Stimulated activated naive CD8-positive, alpha-beta T cell treated with anti-CD3 and anti-CD28 coated beads, Interleukin-15, Interleukin-2, amounts not matched to agents 100 U/mL and 50 U/mL, for 24 hours (primary cell): ENCODE measurements at regions not wholly inside any gene's neighbourhood (a gene's known extent, or its start where the extent isn't known, plus 50 kb on each side); places are given as distances from the start of the nearest gene placed in this dataset.
"Not testable (repeated sequence)": the region's sequence is repeated elsewhere in the genome, so short reads cannot be mapped to it uniquely, and the experiment has no call there.

Experiments used
- ATAC-seq: fragments of 150-1000 bp; cut with Tn5 transposase; one replicate; pipeline ENCODE4 v1.10.0; 2021
- DNase-seq: peaks from one replicate; pipeline ENCODE4 v3.0.0; 2021

DNA sequence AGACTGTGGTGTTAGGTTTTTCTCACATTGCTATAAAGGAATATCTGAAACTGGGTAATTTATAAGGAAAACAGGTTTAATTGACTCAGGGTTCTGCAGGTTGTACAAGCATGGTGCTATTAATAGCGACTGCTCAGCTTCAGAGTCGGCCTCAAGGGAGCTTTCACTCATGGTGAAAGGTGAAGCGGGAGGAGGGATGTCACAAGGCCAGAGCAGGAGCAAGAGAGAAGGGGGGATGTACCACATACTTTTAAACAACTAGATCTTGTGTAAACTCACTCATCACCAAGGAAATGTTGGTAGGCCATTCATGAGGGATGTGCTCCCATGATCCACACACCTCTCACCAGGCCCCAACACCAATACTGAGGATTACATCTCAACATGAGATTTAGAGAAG, 313.2 kb downstream of the UBE2NL start:
- not testable (repeated sequence) for ATAC-seq, DNase-seq

DNA sequence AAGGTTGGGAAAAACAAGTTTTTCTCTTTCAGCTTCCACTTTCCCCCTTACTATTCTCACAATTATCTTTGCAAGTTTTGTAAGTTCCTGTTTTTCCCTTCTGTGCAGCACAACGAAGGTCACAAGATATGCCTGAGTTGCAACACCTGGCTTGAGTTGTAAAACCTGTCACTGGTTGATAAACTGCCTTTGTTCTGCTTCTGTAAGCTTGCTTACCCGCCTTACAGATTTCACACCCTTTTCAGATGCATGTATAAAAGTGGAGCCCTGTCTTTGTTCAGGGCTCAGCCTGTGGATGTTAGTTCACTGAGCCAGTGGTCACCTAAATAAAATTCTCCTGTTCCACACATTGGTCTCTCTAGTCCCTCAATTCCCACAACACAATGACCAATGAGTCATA, 318.9 kb downstream of the UBE2NL start:
- DNase-seq, ATAC-seq: not testable (repeated sequence)

DNA sequence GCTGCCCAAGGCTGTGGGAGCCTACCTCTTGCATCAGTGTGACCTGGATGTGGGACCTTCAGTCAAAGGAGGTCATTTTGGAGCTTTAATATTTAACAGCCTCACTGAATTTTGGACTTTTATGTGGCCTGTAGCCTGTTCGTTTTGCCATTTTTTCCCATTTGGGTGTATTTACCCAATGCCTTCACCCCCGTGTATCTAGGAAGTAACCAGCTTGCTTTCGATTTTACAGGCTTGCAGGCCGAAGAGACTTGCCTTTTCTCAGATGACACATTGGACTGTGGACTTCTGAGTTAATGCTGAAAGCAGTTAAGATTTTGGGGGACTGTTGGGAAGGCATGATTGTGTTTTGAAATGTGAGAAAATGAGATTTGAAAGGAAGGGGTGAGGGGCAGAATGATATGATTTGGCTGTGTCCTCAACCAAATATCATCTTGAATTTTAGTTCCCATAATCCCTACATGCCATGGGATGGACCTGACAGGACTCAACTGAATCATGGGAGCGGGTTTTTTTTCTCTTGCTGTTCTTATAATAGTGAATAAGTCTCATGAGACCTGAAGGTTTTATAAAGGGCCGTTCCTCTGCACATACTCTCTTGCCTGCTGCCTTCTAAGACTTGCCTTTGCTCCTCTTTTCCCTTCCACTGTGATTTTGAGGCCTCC, 324.6 kb downstream of the UBE2NL start:
- ATAC-seq, DNase-seq: not testable (repeated sequence)

DNA sequence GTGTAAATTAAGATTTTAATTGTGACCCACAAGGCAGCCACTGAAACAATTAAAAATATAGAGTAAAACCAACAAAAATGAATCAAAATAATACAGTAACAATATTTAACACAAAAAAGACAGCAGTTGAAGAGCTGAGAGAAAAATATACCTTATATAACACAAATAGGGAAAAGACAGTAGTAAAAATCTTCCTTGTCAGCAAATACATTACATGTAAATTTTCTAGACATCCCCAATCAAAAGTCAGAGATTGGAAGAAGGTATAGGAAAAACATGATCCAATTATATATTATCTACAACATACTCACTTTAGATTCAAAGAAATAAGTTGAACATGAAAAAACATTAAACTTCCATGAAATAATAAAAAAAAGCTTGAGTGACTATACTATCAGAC, 330.8 kb downstream of the UBE2NL start:
- ATAC-seq (no peak), DNase-seq (no peak)

DNA sequence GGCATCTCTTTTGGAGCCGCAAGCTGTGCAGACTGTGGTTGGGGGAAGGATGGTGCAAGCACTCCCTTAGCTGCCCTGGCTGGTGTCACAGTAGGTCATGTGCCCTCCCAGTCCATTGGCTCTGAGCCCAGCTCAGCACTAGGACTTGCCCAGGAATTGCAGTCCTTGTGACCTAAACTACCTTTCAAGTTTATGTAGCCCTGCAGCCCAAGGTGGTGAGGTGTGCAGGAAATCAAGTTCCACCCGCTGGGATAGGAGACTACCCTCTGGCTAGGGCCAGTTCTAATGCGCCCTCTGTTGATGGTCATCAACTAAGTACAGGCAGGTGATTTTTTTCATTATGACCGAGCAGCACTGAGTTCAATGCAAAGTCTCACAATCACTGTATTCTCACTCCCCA, 335.2 kb downstream of the UBE2NL start:
- DNase-seq, result no peak
- no peak for ATAC-seq

DNA sequence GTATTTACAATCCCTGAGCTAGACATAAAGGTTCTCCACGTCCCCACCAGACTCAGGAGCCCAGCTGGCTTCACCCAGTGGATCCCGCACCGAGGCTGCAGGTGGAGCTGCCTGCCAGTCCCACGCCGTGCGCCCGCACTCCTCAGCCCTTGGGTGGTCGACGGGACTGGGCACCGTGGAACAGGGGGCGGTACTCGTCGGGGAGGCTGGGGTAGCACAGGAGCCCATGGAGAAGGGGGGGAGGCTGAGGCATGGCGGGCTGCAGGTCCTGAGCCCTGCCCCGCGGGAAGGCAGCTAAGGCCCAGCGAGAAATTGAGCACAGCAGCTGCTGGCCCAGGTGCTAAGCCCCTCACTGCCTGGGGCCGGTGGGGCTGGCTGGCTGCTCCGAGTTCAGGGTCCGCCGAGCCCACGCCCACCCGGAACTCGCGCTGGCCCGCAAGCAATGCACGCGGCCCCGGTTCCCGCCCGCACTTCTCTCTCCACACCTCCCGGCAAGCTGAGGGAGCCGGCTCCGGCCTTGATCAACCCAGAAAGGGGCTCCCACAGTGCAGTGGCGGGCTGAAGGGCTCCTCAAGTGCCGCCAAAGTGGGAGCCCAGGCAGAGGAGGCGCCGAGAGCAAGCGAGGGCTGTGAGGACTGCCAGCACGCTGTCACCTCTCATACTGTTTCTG, 347.4 kb downstream of the UBE2NL start:
- not testable (repeated sequence) for DNase-seq, ATAC-seq

DNA sequence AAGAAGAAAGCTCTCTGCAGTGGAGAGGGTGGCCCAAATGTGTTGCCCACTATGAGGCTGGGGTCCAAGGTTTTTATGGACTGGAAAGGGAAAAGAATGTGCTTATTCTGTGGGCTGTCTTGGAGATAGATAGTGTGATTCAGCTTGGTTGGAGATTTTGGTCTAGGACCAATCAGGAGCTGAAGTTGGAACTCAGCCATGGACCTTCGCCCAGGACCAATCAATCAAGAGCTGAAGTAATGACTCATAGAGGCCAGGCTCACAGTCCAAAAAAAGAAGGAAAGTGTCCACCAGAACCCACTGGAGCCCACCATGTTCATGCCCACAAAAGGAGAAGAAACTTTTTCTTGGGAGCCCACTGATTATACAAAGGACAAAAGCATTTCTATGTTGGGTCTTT, 369.5 kb downstream of the UBE2NL start:
- ATAC-seq (no peak), DNase-seq (no peak)

DNA sequence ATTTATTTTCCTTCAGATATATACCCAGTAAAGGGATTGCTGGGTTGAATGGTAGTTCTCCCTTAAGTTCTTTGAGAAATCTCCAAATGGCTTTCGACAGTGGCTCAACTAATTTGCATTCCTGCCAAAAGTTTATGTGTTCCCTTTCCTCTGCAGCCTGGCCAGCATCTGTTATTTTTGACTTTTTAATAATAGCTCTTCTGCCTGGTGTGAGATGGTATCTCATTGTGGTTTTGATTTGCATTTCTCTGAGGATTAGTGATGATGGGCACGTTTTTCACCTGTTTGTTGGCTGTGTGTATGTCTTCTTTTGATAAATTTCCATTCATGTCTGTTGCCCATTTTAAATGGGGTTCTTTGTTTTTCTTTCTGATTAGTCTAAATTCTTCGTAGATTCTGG, 375.2 kb downstream of the UBE2NL start:
- DNase-seq (no peak), ATAC-seq (no peak)

DNA sequence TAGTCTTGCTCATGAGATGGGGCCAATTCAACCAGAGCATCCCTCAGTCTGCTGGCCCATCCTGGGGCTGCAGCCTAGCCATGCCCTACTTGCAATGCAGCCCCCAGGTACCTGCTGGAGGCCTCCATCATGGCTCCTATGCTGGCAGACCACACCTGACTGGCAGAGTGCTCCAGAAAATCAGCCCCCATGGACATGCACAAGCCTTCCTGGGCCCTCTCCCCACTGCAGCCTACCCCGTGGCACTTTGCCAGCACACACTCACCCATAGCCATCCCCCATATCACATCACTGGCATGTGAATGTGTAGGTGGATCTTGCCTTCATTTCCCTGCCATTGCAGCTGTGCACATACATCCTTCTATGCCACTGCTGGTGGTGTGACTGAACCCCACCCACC, 381.8 kb downstream of the UBE2NL start:
- DNase-seq (no peak), ATAC-seq (no peak)

DNA sequence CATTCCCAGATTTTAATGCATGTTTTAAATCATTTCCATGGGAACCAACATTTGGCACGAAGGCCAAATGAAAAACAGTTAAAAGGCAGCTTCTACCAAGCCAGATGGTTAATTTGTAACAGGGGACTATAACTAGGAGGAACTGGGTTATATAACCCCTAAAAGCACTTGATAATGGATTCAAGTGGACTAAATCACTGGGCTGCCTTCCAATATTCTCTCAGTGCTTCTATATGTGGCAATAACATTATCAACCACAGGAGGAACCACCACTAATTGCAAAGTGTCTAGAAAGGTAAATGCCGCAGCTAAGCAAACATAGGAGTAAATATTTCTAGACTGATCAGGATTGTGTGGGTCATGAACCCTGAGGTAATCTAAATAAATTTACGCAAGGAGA, 391.5 kb downstream of the UBE2NL start:
- DNase-seq (no peak), ATAC-seq (no peak)

DNA sequence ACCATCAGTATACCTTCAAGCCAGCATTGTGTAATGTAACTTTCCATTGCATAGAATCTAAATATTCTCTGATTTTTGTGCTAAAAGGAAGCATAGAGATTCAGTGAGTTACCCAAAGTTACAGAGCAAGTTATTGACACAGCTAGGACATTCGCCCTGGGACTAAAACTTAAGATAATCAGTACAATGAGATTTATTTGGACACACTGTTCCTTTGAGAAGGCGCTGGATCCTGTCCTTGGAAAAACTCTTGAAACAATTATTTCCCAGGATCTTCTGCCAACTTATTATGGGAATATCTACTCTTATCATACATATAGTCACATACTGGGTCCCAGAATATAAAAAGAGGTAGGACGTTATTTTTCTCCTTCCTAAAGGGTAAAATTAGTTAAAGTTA, 392.0 kb downstream of the UBE2NL start:
- ATAC-seq, result no peak
- no peak for DNase-seq

DNA sequence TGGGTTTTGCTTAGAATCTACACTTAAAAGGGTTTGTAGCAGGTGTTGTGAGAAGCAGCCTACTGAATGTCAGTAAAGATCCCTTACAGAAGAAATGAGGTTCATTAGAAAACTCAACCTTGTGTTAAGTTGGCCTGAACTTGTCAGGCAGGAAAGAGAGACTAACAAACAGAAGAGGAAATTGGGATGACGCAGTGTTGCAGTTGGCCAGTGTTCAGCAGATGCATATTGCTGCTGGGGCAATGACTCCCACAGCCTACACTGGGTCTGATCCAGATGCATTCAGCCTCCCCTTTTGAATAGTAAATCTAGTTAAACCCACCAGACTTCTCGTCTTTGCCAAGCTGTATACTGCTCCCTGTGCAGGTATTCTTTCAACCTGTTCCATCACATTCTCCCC, 409.4 kb downstream of the UBE2NL start:
- ATAC-seq (no peak), DNase-seq (no peak)

DNA sequence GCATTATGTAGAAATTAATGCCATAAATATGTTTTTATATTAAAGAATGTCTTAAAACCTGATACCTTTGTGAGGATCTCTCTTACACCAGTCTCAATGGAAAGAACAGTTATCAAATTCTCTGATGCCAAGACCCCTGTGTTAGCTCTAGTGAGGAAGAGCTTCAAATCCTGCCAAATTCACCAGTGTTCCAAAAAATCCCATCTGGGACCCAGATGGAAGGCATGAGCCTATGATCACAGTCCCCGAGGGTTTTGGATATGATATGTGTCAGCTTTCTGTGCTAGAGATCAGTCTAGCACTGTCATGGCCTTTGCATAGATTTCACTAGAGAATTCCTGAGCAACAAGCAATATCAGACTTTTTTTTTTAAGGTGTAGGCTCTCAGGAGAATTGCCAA, 412.1 kb downstream of the UBE2NL start:
- ATAC-seq (no peak), DNase-seq (no peak)

DNA sequence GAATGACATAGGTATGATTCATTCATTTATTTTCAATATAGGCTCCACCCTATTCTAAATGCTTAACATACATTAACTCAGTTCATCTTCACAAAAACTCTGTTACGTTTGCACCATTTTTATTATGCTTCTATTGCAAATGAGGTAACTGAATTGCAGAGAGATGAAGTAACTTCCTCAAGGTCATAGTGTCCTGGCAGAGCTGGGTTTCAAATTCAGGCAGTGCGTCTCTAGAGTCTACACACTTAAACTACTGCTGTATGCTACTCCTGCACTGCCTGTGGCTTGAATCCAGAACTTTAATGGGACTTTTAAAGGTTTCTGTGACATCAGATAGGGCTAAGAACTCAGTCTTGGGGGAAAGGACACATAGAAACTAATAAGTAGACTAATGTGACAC, 413.4 kb downstream of the UBE2NL start:
- ATAC-seq, result no peak
- DNase-seq, result no peak

DNA sequence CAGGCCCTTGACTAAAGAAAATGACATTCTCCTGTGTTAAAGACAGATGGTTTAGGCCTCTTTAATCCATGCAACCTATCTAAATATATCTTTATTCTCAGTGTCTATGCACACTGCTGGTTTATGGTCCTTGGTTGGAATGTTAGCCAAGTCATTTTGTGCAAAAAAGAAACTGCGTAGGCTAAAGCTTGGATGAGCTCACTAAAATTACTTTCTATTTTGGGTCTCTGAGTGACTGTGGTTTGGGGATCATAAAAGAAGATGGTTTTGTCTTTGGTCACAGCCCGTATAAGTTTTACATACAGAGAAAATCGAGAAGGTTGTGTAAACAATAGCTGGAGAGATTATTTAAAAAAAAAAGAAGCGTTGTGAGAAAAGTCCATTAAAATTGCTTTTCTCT, 443.6 kb downstream of the UBE2NL start:
- no peak for DNase-seq

DNA sequence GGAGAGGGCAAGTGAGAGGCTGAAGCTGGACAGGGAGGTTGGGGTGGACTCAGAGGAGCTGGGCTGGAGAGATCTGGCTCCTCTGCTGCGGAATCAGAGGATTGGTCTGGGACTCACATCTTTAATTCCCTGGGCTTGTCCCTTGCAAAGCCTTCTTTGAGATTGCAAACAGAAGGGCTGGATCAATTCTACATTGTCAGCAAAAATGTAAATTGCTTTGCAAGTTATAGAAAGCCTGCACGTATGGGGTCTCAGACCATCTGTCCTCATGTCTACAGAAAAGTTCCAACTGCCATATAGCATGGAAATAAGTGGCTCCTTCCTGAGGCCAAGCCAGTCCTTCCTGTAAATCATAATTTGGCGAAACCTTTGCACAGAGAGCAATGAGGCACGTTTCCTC, 449.6 kb downstream of the UBE2NL start:
- no peak for DNase-seq
- no peak for ATAC-seq

More for the DNA sequence above, 443.6 kb downstream of the UBE2NL start:
- no peak for ATAC-seq

DNA sequence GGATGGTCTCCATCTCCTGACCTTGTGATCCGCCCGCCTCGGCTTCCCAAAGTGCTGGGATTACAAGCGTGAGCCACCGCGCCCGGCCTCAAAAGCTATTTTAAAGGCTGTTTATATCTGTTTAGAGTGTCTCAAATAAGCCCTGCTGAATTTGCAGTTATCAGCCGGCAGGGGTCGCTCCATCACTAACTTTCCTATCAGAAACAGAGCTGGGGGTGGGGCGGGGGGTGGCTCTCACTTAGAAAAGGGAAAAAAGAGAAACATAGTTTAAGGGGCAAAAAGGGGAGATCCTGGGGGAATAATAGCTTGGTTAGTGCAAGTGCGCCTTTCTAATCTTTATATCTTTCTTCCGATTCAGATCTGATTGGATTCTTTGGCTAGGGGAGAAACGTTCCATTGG, 450.7 kb downstream of the UBE2NL start:
- ATAC-seq (no peak), DNase-seq (no peak)

DNA sequence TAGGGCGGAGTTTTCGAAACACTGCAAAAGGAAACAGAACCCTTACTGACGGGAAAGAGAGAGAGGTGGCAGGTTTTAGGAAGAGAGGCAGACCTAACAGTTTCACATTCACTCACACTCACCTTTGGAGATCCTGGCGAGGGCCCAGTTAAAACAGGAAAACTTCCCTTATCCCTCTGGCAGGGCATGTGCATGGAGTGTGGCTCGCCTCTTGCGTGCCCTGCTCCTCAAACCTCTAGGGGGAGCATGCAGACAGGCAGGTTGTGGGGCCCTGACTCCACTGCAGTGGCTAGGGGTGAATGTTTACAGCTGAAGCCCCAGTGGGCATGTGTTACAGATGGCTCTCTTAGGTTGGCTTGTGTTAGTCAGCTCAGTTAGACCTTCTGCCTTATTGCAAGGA, 451.5 kb downstream of the UBE2NL start:
- ATAC-seq (no peak), DNase-seq (no peak)

DNA sequence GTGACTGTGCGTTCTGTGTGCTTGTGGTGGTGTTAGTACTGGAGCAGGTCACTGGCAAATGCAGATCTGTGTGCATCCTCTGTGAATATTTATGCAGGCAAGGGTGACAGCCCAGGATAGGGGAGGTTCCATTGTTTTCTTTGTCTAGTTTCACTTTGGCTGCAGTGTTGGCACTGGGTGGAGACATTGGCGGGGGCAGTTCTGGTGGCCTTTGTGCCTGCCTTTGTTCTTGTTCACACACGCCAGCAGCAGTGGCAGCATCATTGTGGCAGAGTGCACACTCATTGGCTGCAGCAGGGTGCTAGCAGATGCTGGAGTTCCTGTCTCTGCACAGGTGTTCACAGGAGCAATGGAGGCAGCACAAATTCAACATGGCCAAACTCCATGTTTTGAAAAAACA, 495.3 kb downstream of the UBE2NL start:
- DNase-seq (no peak), ATAC-seq (no peak)

DNA sequence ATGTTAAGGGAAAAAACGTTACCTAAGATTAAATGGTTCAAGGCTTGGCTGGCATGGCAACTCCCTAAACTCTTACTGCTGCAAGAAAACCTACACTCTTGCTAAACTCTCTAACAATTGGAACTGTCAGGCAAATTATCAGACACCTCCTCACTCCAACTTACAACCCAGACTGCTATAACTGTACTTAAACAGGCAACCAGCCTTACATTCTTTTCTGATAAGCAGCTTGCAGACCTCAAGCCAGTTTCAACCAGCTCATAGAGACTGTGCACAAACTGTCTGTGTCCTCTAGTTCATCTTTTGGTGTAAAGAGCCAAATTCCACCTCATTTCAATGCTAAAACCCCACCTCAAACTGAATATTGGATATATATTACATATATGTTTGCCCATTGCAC, 504.9 kb downstream of the UBE2NL start:
- ATAC-seq (no peak), DNase-seq (no peak)
